ENCODE measurements at regions not wholly inside any gene's neighbourhood (a gene's known extent, or its start where the extent isn't known, plus 50 kb on each side); places are given as distances from the start of the nearest gene placed in this dataset.

DNA sequence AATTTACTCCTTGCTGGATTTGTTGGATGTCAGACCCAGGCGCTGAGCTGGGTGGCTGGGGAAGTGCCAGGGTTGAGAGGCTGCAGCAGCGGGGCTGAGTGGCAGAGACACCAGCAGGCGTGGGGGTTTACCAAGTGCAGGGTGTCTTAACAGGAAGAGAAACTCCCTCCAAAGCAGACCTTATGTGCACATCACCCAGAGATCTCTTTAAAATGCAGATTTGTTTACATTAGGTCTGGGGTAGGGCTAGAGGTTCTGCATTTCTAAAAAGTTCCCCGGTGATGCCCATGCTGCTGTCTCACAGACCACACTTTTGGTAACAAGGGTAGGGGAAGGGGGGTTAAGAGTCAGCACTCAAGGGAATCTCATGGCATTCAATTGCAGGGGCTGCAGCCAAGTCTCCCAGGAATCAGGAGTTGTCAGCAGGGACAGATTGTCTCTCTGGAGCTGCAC, 80.7 kb upstream of the OLFM4 start:
- DNase-seq (ENCODE audit: low read depth, low spot score): no peak
- in situ Hi-C loops (cut with HindIII; ENCODE audit: low sequenced_read_pairs): no loop called here
- no peak overlapping the region for H3K4me3 ChIP-seq (ENCODE audit: low read depth, low read length)
- TF ChIP-seq, protein P1, sequence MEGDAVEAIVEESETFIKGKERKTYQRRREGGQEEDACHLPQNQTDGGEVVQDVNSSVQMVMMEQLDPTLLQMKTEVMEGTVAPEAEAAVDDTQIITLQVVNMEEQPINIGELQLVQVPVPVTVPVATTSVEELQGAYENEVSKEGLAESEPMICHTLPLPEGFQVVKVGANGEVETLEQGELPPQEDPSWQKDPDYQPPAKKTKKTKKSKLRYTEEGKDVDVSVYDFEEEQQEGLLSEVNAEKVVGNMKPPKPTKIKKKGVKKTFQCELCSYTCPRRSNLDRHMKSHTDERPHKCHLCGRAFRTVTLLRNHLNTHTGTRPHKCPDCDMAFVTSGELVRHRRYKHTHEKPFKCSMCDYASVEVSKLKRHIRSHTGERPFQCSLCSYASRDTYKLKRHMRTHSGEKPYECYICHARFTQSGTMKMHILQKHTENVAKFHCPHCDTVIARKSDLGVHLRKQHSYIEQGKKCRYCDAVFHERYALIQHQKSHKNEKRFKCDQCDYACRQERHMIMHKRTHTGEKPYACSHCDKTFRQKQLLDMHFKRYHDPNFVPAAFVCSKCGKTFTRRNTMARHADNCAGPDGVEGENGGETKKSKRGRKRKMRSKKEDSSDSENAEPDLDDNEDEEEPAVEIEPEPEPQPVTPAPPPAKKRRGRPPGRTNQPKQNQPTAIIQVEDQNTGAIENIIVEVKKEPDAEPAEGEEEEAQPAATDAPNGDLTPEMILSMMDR (IDR thresholded peaks at IDR 0.05; ENCODE audit: low read depth, low read length): no peak

DNA sequence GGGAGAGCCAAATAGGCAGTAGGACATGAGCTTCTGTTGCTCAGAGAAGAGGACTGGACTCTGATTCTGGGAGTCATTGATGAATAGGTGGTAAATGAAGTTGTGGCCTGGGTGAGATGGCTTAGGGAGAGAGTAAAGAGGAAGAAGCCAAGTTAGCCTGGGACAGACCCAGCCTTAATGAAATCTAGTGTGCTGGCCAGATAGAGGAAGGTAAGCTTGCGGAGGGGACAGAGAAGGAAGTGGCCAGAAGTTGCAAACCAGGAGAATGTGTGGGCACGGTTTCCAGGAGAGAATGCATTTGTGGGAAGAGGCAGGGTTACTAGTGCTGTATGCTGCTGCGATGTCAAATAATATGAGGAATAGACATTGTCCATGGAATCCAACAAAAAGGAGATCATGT, 83.3 kb upstream of the OLFM4 start:
- no peak overlapping the region for H3K4me3 ChIP-seq (ENCODE audit: low read depth, low read length)
- in situ Hi-C loops (cut with HindIII; ENCODE audit: low sequenced_read_pairs): no loop called here
- TF ChIP-seq, protein P1 (IDR thresholded peaks at IDR 0.05; ENCODE audit: low read depth, low read length): no peak
- DNase-seq (ENCODE audit: low read depth, low spot score): no peak

DNA sequence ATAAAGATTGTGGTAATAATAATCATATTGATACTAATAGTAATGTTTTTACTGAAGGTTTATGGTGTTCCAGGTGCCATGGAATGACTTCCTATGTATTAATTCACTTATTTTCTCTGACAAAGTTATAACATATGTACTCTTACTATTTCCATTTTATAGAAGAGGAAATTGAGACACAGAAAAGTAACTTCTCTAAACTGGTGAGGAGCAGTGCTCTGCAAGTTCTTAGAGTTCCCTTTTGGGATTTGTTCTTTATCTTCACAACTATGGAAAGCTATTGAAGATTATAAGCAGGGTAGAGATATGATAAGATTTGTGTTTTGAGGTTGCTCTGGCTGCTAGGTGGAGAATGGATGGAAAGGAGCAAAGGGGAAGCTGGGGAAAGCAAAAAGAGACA, 83.9 kb upstream of the OLFM4 start:
- no peak overlapping the region for H3K4me3 ChIP-seq (ENCODE audit: low read depth, low read length)
- in situ Hi-C loops (cut with HindIII; ENCODE audit: low sequenced_read_pairs): no loop called here
- TF ChIP-seq, protein P1 (IDR thresholded peaks at IDR 0.05; ENCODE audit: low read depth, low read length): no peak
- DNase-seq (ENCODE audit: low read depth, low spot score): no peak

DNA sequence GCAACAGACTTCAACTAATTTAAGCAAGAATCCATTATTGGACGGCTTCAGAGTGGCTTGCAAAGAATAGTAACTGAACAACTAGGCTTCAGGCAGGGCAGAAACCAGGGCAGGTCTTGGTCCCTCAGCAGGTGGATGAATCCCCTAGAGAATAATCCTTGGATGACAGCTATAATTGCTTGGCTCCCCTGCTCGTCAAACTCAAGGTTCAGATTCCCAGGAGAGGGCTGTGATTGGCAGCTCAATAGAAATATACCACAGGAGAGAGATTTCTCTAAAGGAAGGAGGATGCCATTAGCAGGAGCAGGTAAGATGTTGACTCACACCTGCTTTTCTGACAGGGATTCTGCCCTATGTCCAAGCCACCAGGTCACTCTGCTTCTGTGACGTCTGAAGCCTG, 89.6 kb upstream of the PCDH8 start:
- no peak overlapping the region for H3K4me3 ChIP-seq (ENCODE audit: low read depth, low read length)
- no peak for DNase-seq (ENCODE audit: low read depth, low spot score)
- TF ChIP-seq, protein P1 (IDR thresholded peaks at IDR 0.05; ENCODE audit: low read depth, low read length): no peak
- in situ Hi-C loops (cut with HindIII; ENCODE audit: low sequenced_read_pairs): no loop called here

DNA sequence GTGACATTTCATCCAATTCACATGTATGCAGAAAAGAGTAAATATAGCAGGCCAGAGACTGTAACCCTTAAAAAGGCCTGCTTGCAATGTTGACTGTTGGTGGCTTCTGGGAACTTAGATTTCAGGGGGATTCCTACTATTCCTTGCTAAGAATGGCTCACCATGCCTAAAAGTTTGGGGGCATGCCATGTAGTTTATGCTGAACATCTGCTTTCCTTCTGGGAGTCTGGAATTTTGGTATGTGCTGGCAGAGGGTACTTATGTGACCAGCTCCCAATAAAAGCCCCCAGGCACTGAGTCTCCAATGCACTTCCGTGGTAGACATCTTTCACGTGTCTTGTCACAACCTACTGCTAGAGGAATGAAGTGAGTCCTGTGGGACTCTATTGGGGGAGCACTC, 88.4 kb upstream of the PCDH8 start:
- in situ Hi-C loops (cut with HindIII; ENCODE audit: low sequenced_read_pairs): no loop called here
- no peak overlapping the region for H3K4me3 ChIP-seq (ENCODE audit: low read depth, low read length)
- TF ChIP-seq, protein P1 (IDR thresholded peaks at IDR 0.05; ENCODE audit: low read depth, low read length): no peak
- DNase-seq (ENCODE audit: low read depth, low spot score): no peak

DNA sequence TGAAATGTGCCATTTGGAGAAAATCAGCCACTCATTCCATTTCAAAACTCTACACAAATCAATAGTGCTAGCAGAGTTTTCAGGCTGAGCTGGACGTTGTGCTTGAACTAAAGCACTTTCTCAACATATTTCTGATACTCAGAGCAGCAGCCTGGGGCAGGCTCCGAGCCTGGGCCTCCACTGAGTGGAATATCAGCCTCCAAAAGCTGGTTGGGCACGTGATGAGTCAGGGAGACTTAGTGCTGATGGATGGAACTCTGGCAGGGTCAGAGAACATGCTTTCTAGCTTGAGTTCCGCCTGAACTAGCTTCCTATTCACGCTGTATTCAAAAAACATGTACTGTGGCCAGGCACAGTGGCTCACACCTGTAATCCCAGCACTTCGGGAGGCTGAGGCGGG, 85.8 kb upstream of the PCDH8 start:
- DNase-seq (ENCODE audit: low read depth, low spot score): no peak
- TF ChIP-seq, protein P1 (IDR thresholded peaks at IDR 0.05; ENCODE audit: low read depth, low read length): no peak
- in situ Hi-C loops (cut with HindIII; ENCODE audit: low sequenced_read_pairs): no loop called here
- H3K4me3 ChIP-seq (ENCODE audit: low read depth, low read length): no peak overlapping the region
